LHCN-M2 (cell line): ENCODE measurements at regions not wholly inside any gene's neighbourhood (a gene's known extent, or its start where the extent isn't known, plus 50 kb on each side); places are given as distances from the start of the nearest gene placed in this dataset.

Experiments used
- DNase-seq: peaks from one replicate; pipeline ENCODE4 v3.0.0-alpha.2; 2012; ENCODE audit warnings: low read depth

DNA sequence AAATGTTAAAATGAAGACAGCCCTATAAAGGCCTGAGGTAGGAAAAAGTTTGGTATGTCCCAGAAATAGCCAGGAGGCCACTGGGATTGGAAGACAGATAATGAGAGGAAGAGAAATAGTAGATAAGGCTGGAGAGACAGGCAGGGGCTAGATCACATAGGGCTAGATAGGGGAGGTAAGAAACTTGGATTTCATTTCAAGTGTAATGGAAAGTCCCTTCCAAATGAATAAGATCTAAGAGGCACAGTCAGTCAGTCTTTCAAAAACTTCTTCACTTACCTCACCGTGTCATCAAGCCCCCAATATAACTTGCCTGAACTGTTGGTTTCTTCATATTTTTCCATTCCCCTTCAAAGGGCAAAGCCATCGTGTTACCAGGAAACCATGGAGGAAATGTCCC lies 121.8 kb downstream of the SPCS3 start:
- DNase-seq, result no peak

DNA sequence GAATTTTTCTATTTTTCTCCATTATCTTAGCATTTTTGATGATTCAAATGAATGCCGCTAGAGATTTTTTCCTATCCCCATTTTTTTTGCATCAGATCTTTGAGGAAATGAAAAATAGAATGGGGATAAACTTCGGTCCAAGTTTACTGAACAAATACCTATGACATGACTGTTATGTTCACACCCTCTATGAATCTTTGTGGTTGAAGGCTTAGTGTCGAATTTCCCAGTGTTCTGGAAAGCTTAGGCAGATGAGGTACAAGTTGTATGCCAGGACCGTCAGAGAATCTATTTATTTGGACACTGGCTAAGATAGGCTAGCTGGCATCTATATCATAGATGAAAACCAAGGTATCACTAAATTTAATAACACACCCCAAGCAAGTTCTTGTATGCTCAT lies 123.4 kb downstream of the SPCS3 start:
- DNase-seq, result peak; percentile 97

DNA sequence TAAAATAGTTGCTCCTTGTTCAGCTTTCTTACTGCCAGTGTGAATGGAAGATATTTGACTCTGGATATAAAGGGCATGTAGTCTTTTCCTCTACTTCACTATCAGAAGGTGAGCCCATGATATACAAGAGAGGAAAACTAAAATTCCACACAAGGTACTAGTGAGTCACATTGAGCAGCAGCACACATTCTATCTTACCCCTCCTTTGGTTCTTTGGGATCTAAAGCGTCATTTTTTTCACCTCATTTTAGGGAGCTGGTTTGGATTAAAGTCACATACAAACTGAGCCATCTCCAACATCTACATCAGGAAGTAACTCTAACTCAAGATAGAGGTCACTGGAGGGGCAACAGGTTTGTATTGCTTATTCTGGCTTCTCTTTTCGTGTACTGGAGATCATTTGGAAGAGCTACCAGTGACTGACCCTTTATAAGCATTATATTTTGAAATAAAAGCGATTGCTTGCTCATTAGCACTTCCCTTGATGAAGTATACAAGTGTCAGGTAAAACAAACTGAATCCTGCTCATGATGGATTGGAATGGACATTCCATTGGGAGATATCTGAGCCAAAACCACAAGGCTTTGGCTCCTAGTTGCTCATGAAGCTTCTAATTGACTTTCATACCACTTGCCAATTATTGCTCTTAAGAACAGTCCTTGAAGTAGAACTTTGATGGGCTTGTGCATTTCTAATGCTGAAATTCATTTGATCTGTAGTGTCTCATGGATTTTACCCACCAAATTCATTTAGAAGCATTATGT lies 124.1 kb downstream of the SPCS3 start:
- peak; percentile 47 for DNase-seq

DNA sequence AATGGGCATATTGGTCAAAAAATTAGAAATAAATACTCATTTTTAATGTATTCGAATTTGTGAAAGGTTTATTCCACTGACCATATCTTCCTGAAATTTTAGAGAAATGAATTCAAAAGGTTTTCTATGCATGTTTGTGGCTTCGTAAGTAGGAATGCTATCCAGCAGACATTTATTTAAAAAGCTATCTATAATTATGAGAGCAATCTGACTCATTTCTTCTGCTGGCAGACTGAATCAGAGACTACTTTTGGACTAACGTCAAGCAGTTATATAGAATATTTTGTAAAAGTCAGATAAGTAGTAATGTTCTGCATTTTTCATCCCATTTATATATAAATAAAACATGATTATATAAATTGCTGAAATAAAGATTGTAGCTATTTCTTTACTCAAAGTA lies 125.0 kb downstream of the SPCS3 start:
- DNase-seq, result peak; percentile 70

DNA sequence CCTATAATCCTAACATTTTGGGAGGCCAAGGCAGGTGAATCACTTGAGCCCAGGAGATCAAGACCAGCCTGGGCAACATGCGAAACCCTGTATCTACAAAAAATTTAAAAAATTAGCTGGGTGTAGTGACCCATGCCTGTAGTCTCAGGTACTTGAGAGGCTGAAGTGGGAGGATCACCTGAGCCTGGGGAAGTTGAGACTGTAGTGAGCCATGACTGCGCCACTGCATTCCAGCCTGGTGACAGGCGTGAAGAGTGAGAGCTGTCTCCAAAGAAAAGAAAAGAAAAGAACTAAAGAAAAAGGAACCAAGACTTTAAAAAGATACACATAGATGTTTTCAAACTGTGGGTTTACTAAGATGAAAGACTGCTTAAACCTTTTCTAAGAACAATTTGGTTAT lies 129.0 kb downstream of the SPCS3 start:
- DNase-seq, result no peak

DNA sequence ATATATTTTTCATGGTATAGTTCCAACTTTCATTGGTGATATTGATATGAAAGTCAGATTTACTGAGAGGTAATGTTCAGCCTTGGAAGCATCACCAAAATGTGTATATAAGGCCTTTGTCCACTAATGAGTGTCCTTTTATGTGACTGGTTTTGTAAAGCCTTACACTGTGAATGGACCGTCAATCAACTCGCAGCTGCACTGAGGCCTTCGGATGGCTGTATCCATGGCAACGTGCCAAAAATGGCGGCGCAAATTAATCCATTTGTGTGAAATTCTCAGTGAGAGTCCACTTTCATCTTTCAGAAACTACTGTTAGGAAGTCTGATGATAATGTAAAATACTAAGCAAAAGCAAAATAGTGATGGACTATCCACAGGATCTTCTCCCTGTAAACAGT lies 131.7 kb downstream of the SPCS3 start:
- no peak for DNase-seq

DNA sequence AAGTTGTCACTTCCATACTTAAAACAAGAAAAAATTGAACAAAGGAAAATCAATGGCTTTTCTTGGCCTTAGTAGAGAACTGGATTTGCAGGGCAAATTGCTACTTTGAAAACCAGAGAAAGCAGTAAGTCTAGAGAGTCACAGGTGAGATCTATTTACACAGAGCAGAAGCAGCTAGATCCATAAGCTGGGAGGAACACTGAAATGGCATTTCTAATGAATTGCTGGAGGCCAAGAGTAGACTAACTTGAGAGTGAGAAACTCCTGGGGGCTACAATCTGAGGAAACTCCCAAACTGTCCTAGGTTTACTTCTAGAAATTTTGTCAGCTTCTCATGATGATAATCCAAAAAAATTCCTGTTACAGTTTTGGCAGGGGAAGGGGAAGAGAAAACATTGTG lies 133.3 kb downstream of the SPCS3 start:
- no peak for DNase-seq

DNA sequence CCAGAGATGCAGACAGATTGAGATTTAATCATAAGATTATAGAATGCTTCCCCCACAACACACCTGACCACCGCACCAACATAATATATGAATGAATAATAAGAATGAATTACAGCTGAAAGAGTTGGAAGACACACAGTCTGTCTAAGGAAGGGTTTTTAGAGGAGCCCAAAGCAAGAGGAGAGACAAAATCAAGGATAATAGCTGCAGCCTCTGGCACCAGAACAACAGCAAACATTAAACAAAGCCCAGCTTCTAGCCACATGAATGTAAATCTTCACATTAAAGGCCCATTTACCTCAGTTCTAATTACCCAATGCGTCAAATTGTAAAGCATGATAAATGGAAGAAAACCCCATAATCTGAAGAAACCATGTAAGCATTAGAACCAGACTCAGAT lies 133.9 kb downstream of the SPCS3 start:
- DNase-seq, result no peak

DNA sequence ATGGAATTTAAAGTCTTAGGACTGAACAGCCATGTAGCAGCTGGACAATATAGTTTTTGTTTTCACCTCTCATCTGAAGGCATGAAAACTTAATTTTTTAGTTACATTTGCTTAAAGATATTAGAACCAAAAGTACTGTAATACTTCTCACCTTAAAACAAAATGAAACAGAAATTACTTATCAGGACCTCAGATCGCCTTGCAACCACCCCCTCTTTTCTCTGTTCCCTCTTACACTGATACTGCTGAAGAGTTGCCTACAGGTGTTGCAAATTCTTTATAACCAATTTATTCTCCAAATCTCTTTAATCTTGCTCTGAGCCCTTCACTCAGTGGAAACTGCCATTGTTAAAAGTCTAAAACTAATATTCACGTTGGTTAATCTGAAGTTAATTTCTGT lies 145.0 kb downstream of the SPCS3 start:
- no peak for DNase-seq

DNA sequence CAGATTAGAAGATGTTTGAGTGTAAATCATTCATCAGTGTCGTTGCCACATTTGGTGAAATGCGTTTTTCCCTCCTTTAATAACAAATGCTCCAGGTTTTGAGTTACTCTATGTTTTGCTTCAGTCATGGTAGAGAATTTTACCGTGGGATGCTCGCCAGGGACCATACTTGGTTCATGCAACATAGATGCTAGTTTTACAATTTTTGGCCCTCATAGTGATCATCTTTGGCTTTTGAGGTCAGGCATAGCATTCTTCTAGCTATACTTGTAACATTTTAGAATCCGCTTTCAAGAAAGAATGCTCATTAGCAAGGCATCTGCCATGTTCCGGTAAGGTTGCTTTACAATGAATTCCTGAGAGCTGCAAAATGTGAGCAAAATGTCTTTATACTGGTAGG lies 147.2 kb downstream of the SPCS3 start:
- DNase-seq, result peak; percentile 43

DNA sequence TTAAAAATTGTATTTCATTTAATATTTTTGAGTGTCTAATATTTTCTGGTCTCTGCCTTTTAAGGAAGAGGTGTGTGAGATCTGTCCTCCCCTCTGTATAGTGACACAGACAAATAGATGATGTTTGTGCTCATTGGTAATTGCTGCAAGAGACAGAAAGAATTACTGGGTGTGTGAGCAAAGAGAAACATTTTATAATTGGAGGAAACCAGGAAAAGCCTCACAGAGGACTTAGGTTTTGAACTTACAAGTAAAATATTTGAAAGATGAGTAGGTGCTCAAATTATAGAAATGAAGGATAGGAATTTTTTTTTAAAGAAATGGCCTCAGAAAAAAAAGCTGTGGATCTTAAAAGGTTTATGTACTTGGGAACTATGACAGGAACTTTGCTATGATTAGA lies 149.8 kb downstream of the SPCS3 start:
- peak; percentile 8 for DNase-seq

DNA sequence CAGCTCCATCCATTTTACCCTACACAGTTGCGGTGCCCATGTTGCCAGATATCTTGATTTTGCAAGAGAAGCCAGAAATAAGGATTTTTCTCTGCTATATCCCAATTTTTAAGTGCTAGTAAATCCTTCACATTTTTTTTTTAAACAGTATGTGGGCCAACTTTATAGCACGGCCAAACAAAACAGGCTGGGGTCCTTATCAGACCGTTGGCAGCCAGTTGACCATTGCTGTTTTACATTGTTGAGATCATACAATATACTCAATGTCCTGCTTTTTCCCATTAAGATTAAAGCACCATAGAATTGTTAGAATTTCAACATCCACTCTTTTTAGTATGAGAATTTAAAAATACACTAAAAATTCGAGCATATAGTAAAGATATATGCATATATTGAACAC lies 150.9 kb downstream of the SPCS3 start:
- DNase-seq, result no peak

DNA sequence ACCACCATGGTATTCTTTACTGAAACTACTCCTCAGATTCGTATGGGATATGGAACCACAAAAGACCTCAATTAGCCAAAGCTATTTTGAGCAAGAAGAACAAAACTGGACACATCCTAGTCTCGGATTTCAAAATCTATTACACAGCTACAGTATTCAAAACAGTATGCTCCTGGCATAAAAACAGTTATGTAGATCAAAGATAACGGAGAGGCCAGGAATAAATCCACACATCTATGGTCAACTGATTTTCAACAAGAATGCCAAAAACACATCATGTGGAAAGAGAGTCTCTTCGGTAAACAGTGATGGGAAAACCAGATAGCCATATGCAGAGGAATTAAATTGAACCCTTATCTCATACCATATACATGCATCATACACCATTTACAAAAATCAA lies 155.3 kb downstream of the SPCS3 start:
- DNase-seq, result no peak

DNA sequence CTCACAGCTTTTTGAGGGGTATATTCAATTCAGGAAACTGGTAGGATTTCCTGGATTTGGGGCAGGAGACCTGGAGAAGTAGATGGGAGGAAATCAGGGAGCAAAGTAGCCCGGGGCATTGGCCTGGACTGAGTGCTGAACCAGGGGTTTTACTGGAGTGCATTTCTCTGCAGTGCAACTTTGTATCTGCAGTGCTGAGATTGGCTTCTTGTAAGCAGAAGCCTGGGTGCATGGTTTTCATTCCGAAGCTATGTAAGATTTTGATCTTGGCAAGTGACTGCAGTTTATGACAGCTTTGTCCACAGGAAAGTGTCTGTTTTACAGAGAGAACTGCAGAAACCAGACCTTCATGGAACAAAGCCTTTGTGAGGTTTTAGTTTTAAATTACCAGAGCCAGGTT lies 158.3 kb downstream of the SPCS3 start:
- no peak for DNase-seq

DNA sequence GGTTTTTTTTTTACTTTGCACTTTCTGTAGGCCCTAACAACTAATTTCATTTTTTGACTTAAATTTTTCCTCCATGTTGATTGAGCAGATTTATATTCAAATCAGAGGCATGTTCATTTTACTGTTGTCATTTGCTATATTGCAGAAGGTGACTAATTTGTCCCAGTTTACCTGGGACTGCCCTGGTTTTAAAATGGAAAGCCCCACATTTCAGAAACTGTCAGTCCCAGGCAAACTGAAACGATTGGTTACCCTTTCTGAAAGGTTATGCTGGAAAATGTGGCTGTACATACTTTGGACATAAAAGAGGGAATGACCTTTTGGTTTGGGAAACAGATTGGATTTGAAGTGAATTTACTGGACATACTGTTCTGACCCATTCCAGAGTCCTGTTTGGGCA lies 160.0 kb downstream of the SPCS3 start:
- no peak for DNase-seq

DNA sequence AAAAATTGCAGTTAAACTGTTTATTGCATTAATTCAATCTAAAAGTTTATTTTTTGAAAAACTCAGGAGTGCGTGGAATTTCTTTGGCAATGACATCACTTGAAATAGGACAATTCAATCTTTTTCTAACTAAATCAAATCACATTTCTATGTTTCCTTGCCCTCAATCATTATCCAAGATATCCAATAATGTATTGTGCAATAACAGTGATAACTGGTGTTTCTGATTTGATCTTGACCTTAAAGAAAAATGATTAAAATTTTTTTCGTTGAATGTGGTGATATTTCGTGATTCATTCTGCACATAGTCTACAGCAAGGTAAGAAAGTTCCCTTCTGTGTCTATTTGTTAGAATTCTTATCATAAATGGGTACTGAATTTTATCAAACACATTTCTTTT lies 163.2 kb downstream of the SPCS3 start:
- no peak for DNase-seq

DNA sequence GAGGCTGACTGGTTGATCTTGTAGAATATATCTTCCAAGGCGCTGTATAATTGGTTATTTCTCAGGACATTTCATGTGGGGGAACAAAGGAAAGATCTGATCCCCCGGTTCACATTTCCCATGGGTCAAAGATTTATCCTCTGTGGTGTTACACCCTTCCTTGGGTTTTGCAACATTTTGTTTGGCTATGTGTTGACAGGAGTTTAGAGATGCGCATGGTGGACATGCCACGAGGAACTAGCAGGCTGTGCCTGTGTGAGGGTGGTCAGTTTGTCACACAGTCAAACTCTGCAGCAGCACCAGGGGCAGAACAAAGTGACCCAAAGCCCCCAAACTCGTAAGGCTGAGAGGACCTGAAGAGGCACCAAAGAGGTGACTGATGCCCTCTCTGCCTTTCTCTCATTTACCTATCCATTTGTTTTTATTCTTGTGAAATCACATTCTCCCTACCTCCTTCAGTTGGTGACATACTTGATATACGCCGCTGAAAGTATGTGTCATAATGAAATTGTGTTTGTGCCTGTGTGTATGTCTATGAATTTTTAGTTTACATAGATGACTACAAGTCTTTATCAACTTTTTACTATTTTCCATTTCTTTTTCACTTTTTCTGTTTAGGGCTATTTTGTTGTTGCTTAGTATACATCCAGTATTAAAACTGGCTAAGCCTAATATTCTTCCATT lies 164.7 kb downstream of the SPCS3 start:
- no peak for DNase-seq

DNA sequence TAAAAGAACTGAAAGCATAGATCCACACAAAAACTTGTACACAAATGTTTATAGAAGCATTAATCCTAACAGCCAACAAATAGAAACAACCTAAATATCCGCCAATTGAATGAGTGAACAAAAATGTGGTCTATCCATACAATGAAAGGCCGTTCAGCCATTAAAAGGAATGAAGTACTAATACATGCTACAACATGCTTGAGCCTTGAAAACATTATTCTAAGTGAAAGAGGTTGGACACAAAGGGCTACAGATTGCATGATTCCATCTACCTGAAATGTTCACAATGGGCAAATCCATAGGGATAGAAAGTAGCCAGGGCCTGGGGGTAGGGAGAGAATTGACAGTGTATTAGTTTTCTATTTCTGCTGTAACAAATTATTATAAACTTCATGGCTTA lies 169.2 kb downstream of the SPCS3 start:
- no peak for DNase-seq

DNA sequence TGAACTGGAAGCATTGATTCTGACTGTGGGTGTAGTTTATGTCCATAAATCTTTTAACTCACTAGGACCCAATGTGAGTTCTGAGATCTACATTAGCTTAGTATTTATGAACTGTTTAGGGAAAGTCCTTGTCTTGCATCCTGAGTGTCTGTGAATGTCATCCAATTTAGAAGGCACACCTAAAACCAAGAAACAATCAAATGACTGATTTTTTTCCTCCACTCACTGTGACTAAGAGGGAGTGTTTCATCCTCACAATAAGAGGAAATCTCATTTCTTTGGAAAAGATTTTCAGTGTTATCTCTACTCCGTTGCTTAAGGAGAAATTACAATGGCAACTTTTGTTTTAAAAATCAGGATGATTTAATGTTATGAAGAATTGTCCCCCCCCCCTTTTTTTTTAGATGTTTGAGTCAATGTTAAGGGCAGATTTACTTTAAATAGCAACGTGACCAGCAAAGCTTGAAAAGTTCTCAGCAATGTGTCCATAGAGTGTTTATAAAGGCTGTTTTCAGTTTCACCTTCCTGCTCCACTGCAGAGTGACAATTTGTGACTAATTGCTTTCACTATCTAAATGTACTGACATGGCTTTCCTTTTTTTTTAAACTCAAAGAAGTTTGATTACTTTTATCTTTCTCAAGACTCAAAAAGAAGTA lies 173.0 kb downstream of the SPCS3 start:
- DNase-seq, result no peak

DNA sequence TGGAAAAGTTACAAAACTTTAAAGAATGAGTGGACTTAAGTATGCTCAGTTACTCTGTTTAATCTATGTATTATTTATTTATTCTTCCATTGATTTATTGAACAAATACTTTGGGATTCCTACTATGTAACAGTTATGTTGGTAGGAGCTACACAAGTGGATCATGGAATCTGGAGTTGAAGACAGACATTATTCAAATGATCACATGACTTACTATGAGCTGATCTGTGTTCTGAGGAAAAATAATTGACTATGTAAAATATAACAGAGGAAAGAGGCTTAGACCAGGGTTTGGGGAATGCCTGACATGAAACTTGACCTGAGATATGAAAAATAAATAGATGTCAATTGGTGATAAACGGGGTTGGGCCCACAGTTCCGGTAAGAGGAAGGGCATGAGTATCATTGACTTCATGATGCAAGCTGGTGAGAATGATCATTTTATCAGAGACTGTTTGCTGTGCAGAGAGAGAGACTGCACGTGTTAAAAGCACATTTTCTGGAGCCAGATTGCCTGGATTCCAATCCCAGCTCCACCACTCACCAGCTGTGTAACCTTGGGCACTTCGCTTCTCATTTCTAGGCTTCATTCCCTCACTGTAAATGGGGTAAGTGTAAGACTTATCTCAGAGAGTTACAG lies 179.0 kb downstream of the SPCS3 start:
- peak; percentile 34 for DNase-seq

DNA sequence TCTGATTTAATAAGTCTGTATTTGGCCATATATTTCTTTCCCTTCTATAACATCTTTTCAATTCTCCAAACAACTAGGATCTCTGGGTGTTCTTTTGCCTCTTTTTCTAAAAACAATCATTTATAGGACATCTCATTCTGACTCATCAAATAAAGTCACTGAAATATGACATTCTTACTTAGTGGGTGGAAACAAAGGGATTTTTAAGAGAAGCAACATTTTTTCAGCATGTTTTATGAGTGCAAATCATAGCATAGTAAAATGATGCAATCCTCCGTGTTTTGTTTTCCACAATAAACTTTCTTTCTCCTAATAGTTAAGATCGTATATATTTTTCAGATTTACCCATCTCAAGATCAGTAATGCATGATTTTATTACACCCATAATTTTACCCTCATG lies 179.8 kb downstream of the SPCS3 start:
- DNase-seq, result peak; percentile 78

DNA sequence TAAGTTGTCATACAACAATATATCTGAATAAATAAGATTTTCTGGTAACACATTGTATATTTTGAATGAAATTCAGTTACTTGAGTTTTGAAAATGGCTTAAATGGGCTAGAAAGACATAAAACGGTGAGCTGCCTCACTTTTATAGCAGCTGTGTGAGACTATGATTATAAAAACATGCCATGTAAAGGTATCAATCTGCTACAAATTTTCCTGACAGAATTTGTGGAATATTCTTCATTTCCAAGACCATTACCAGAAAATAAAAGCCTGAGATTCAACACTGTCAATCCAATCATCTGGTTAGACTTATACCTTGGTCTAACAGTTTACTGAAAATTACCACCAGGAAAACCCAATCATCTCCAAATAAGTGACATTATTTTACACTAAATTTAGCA lies 181.1 kb downstream of the SPCS3 start:
- DNase-seq, result no peak

DNA sequence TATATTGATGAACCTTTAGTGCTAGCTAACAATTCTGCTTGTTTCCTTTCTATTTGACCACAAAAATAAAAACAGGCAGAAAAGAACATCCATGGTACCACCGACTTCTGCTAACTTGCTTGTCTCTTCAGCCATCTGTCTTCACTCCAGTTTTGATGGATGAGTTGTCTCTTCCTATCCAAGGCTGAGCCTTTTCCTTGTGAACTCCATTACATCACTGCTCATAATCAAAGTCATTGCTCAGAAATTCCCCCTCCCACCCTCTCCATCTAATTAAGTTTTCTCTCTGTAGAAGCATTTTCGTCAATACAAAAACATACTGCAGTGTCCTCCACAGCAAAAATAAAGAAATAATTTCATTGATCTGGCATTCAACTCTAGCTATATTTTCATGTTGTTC lies 184.4 kb downstream of the SPCS3 start:
- DNase-seq, result no peak
